OCI-LY7 (cell line): ENCODE measurements at regions not wholly inside any gene's neighbourhood (a gene's known extent, or its start where the extent isn't known, plus 50 kb on each side); places are given as distances from the start of the nearest gene placed in this dataset.

Experiments
- EZH2phosphoT487 ChIP-seq: fragments of 200-600 bp; sonication (generic); IDR thresholded peaks from 2 replicates; pipeline ENCODE4 v1.6.1; 2018; ENCODE audit warnings: low read depth, borderline replicate concordance, mild to moderate bottlenecking, mixed run types, antibody characterized with exemption, low read length, moderate library complexity, mixed read lengths
- TF ChIP-seq, protein P1 (sequence below): fragments of 200-600 bp; sonication (generic); conservative IDR thresholded peaks from 2 replicates; pipeline ENCODE4 v1.5.1; 2014; ENCODE audit warnings: mild to moderate bottlenecking, antibody characterized with exemption, low read length, moderate library complexity, mixed read lengths

DNA sequence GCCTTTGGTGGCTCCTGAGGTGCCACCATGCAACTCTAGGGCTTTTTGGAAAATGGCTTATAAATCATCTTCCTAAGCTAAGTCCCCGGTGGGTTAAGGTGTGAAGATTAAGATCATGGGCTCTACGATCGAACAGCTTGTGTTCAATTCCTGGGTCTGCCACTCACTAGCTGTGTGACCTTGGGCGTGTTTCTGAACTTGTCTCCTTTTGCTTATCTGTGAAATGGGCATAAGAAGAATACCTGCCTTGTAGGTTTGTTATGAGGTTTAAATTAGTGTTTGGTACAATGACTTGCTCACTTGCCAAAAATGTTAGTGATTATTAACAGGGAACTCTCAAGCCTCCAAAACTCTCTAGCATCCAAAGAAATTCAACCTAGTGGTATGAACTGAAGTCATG is 119.2 kb upstream of the PITX1 start:
- TF ChIP-seq, protein P1, sequence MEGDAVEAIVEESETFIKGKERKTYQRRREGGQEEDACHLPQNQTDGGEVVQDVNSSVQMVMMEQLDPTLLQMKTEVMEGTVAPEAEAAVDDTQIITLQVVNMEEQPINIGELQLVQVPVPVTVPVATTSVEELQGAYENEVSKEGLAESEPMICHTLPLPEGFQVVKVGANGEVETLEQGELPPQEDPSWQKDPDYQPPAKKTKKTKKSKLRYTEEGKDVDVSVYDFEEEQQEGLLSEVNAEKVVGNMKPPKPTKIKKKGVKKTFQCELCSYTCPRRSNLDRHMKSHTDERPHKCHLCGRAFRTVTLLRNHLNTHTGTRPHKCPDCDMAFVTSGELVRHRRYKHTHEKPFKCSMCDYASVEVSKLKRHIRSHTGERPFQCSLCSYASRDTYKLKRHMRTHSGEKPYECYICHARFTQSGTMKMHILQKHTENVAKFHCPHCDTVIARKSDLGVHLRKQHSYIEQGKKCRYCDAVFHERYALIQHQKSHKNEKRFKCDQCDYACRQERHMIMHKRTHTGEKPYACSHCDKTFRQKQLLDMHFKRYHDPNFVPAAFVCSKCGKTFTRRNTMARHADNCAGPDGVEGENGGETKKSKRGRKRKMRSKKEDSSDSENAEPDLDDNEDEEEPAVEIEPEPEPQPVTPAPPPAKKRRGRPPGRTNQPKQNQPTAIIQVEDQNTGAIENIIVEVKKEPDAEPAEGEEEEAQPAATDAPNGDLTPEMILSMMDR, result no peak
- TF ChIP-seq EZH2phosphoT487, result no peak
